ENCODE measurements at regions not wholly inside any gene's neighbourhood (a gene's known extent, or its start where the extent isn't known, plus 50 kb on each side); places are given as distances from the start of the nearest gene placed in this dataset.

DNA sequence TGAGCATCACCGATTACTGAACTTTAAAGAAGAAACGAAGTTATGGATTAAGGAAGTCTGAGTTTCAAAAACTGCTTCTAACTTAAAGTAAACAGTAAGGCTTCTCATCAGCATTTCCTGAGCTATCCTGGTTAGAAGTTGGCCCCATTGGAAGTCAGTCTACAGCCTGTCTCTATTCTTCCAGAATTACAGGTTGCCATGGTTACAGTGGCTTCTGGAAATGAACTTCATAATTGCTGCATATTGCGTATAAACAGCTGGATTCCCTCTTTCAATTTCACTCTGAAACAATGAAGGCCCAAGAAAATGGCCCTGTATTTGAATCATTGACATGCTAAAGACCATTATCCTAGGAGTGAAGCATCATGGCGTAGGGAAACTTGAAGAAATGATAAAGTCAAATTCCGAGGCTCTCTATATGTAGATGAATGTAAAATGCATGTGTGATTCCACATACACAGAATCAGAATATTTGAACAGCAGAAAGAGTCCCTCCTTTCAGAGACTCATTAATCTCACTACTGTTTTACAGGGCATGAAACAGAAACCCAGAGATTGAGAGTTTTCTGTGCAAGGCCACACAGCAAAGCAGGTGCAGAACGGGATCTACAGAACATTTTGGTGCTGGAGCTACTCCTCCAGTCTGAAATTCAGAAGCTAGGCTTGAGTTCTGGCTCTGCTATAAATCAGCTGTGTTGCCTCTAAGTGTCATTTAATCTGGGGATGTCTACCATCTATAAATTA is 856.4 kb upstream of the CELF4 start:
- H3K36me3 ChIP-seq: no peaks in the 10 kb centered on the region
- WGBS: 90% methylated on average over 6 of the region's 6 CpGs
- no peaks in the 10 kb centered on the region for H3K4me1 ChIP-seq
- no peak overlapping the region for H3K27ac ChIP-seq
- no peak overlapping the region for H3K4me3 ChIP-seq
- H3K9me3 ChIP-seq: no peaks in the 10 kb centered on the region
- TF ChIP-seq EP300 (IDR thresholded peaks at IDR 0.05) (no peak), POLR2A (IDR thresholded peaks at IDR 0.05) (no peak)
- no peak for DNase-seq (ENCODE audit: low spot score in 2 of 2)
- no peaks in the 10 kb centered on the region for H3K27me3 ChIP-seq

DNA sequence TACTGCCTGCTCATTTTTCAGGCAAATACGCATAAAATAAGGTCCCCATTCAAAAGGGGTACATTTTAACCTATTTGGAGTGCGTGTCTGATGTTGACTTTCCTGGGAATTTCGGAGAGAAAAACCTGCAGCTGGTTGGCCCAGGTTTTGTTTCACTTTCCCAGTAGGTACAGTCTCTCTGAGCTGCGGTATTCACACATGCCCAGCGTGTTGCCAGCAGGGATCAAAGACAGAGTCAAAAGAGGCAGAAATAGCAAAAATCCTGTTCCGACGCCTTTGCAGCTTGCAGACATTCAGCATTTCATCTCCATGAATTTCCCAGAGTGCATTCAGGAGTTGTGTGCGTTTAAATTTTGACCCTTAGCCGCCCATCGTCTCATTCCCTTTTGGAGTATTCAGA is 855.4 kb upstream of the CELF4 start:
- no peak for DNase-seq (ENCODE audit: low spot score in 2 of 2)
- no peaks in the 10 kb centered on the region for H3K4me1 ChIP-seq
- H3K4me3 ChIP-seq: no peak overlapping the region
- WGBS: 71% methylated on average over 10 of the region's 10 CpGs
- H3K27me3 ChIP-seq: no peaks in the 10 kb centered on the region
- no peaks in the 10 kb centered on the region for H3K36me3 ChIP-seq
- H3K9me3 ChIP-seq: no peaks in the 10 kb centered on the region
- TF ChIP-seq POLR2AphosphoS5 (IDR thresholded peaks at IDR 0.05) (no peak), EP300 (IDR thresholded peaks at IDR 0.05) (no peak), POLR2A (IDR thresholded peaks at IDR 0.05) (no peak)
- TF ChIP-seq, protein P1, sequence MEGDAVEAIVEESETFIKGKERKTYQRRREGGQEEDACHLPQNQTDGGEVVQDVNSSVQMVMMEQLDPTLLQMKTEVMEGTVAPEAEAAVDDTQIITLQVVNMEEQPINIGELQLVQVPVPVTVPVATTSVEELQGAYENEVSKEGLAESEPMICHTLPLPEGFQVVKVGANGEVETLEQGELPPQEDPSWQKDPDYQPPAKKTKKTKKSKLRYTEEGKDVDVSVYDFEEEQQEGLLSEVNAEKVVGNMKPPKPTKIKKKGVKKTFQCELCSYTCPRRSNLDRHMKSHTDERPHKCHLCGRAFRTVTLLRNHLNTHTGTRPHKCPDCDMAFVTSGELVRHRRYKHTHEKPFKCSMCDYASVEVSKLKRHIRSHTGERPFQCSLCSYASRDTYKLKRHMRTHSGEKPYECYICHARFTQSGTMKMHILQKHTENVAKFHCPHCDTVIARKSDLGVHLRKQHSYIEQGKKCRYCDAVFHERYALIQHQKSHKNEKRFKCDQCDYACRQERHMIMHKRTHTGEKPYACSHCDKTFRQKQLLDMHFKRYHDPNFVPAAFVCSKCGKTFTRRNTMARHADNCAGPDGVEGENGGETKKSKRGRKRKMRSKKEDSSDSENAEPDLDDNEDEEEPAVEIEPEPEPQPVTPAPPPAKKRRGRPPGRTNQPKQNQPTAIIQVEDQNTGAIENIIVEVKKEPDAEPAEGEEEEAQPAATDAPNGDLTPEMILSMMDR (IDR thresholded peaks at IDR 0.05): no peak
- H3K27ac ChIP-seq: no peak overlapping the region

DNA sequence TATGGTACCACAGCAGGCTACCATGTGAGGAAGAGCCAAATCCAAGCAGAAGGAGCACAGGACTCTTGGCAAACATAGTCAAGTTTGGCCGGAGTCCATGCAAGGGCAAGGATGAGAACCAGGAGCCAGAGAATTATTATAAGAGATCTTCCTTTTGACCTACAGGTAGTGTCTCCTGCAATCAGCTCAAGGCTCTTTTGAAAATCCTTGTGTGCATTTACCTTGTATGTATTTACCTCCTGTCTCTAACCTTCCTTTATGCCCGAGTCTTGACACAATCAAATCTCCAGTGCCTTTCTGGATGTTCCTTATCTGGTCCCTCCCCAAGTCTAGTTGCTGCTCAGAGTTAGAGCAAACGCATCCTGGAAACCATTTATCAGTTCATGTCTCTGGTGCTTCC is 855.0 kb upstream of the CELF4 start:
- 62% methylated on average over 3 of the region's 3 CpGs for WGBS
- no peaks in the 10 kb centered on the region for H3K27me3 ChIP-seq
- no peaks in the 10 kb centered on the region for H3K36me3 ChIP-seq
- no peak overlapping the region for H3K27ac ChIP-seq
- no peak for DNase-seq (ENCODE audit: low spot score in 2 of 2)
- H3K4me3 ChIP-seq: no peak overlapping the region
- no peaks in the 10 kb centered on the region for H3K9me3 ChIP-seq
- no peaks in the 10 kb centered on the region for H3K4me1 ChIP-seq
- TF ChIP-seq POLR2AphosphoS5 (IDR thresholded peaks at IDR 0.05): no peak
- TF ChIP-seq, protein P1 (IDR thresholded peaks at IDR 0.05): no peak
- TF ChIP-seq EP300 (IDR thresholded peaks at IDR 0.05): no peak
- TF ChIP-seq POLR2A (IDR thresholded peaks at IDR 0.05): no peak

DNA sequence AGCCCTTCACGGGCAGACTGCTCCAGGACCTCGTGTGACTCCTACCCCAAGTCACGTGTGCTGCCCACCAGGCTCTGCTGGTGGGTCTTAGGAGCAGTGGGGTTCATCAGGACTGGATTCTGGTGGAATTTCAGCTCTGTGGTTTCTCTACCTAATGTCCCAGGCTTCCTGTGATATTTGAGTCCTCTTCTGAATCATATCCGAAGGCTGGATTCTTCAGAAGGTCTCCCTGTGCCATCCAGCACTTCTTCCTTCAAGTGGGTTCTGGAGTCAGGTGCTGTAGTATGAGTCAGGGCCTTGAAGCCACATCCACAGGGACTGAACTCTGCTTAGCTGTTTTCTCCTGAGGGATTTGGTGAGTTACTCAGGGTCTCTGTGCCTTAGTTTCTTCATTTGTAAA is 850.2 kb upstream of the CELF4 start:
- H3K9me3 ChIP-seq: no peaks in the 10 kb centered on the region
- no peaks in the 10 kb centered on the region for H3K4me1 ChIP-seq
- TF ChIP-seq, protein P1 (IDR thresholded peaks at IDR 0.05): no peak
- TF ChIP-seq EP300 (IDR thresholded peaks at IDR 0.05): no peak
- TF ChIP-seq POLR2A (IDR thresholded peaks at IDR 0.05): no peak
- TF ChIP-seq POLR2AphosphoS5 (IDR thresholded peaks at IDR 0.05): no peak
- no peak overlapping the region for H3K27ac ChIP-seq
- no peak for DNase-seq (ENCODE audit: low spot score in 2 of 2)
- H3K27me3 ChIP-seq: no peaks in the 10 kb centered on the region
- WGBS: 72% methylated on average over 4 of the region's 4 CpGs
- H3K36me3 ChIP-seq: no peaks in the 10 kb centered on the region
- H3K4me3 ChIP-seq: no peak overlapping the region

DNA sequence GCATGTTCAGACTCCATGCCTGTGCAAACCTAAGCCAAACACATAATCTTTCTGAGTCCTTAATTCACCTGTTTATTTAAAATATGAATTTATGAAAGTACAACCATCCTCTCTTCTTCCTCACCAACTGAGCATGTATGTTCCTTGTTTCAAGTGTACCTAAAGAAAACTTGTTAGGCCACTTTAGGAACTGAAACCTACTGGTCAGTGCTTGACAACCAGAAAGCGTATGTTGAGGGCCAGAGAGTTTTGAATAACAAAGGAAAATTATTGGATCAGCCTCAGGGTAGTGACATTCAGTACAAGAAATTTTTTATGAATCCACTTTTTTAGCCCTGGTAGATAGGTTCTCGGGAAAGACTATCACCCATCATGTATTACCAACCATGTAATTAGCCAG is 847.6 kb upstream of the CELF4 start:
- DNase-seq (ENCODE audit: low spot score in 2 of 2): no peak
- Histone ChIP-seq H3K27me3 (no peaks in the 10 kb centered on the region), H3K9me3 (no peaks in the 10 kb centered on the region), H3K36me3 (no peaks in the 10 kb centered on the region), H3K27ac (no peak overlapping the region), H3K4me1 (no peaks in the 10 kb centered on the region), H3K4me3 (no peak overlapping the region)
- no peak for TF ChIP-seq EP300 (IDR thresholded peaks at IDR 0.05)
- TF ChIP-seq POLR2A (IDR thresholded peaks at IDR 0.05): no peak
- TF ChIP-seq, protein P1 (IDR thresholded peaks at IDR 0.05): no peak
- TF ChIP-seq POLR2AphosphoS5 (IDR thresholded peaks at IDR 0.05): no peak
- WGBS: 84% methylated on average over 2 of the region's 2 CpGs

DNA sequence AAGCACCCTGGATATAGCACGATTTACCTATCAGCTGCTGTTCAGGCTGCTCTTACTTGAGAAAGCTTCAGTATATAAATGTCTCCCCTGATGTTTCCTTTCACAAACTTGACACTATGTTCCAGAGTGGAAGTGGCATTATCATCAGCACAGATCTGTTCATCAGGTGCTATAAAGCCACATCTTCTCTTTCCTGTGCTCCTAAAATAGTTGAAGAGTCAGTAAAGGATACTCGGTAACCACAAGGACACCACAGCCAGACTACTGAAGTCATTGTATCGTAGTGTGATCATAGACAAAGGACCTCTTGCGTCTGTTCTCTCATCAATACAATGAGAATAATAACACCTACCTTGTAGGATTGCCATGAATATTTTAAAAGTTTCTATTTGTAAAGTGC is 841.0 kb upstream of the CELF4 start:
- no peak overlapping the region for H3K4me3 ChIP-seq
- H3K9me3 ChIP-seq: no peaks in the 10 kb centered on the region
- TF ChIP-seq, protein P1 (IDR thresholded peaks at IDR 0.05): no peak
- TF ChIP-seq POLR2AphosphoS5 (IDR thresholded peaks at IDR 0.05) (no peak), EP300 (IDR thresholded peaks at IDR 0.05) (no peak), POLR2A (IDR thresholded peaks at IDR 0.05) (no peak)
- no peaks in the 10 kb centered on the region for H3K27me3 ChIP-seq
- H3K36me3 ChIP-seq: no peaks in the 10 kb centered on the region
- H3K27ac ChIP-seq: no peak overlapping the region
- no peaks in the 10 kb centered on the region for H3K4me1 ChIP-seq
- DNase-seq (ENCODE audit: low spot score in 2 of 2): no peak
- WGBS: 78% methylated on average over 4 of the region's 4 CpGs
